Astrocyte of the hippocampus (primary cell): ENCODE measurements at regions not wholly inside any gene's neighbourhood (a gene's known extent, or its start where the extent isn't known, plus 50 kb on each side); places are given as distances from the start of the nearest gene placed in this dataset.
"Not testable (repeated sequence)": the region's sequence is repeated elsewhere in the genome, so short reads cannot be mapped to it uniquely, and the experiment has no call there.

ENCODE experiments used
- DNase-seq: peaks from one replicate; pipeline ENCODE4 v3.0.0; 2011; ENCODE audit warnings: low read depth, low spot score

DNA sequence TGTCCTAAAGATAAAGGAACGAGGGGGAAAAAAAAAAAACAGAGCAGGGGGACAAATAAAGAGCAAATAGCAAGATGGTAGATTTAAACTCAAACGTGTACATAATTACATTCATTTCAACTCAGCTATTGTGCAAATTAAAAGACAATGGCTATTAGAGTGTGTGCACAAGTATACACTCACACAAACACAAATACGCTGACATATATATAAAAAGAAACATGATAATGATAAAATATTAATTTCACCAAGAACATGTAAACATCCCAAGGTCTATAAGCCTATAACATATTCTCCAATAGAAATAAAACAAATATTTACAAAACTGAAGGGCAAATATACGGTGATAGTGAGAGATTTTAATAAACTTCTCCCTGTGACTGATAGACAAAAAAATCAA is 1354.9 kb upstream of the GJE1 start:
- DNase-seq, result no peak

- no peak for DNase-seq
Measured at GRCh38 chr6:140775061-140775460, 1357.7 kb upstream of the GJE1 start.

DNA sequence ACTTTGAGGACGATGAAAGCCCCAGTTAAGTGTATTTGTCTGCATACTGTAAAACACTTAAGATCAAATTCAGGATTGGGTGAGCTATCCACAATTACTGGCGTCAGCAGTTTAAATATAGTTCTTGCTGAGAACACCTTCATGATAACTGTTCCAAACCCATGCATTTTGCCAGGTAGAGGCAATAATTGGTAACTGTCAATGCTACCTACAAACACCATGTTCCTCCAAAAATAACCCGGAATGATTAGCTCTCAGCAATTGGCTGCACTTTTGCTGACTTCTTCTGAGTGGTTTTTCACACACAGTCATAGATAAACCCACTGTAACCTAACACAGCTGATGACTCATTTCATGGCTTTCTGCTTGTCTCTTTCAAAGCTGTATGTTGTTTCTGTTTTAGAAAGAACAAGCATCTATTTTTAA is 1358.6 kb upstream of the GJE1 start:
- DNase-seq, result peak; percentile 81

- peak; percentile 8 for DNase-seq
Measured at GRCh38 chr6:140773276-140773675, 1359.4 kb upstream of the GJE1 start.

DNA sequence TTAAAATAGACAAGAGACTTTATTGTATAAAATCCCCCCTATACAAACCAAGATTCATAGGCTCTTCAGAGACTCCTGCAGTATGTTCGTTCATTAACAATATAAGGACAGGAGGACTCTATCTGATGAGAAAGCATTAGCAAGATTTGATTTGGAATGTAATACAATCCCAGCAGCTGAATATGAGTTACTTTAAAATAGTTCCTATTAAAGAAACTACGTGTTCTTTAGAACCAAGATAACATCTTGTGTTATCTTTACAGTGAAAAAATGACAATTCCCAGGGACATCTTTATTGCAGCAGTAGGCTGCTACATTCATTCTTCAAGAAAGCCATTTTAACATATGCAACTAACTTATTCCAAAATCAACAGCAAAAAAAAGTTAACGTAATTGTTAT is 1360.1 kb upstream of the GJE1 start:
- no peak for DNase-seq

DNA sequence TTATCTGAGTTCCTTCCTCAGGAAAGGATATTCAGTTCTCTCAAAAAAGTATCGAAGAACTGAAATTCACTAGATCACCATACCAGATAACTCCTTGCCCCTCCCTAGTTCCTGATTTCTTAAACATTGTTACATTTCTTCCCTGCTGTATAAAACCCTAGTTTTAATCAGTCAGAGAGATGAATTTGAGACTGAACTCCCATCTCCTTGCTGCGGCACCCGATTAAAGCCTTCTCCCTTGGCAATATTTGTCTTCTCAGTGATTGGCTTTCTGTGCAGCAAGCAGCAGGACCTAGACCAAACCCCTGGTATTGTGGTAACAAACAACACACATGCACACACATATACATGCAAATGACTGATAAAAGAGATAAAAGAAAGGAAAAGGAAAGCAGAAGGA is 1364.6 kb upstream of the GJE1 start:
- no peak for DNase-seq

DNA sequence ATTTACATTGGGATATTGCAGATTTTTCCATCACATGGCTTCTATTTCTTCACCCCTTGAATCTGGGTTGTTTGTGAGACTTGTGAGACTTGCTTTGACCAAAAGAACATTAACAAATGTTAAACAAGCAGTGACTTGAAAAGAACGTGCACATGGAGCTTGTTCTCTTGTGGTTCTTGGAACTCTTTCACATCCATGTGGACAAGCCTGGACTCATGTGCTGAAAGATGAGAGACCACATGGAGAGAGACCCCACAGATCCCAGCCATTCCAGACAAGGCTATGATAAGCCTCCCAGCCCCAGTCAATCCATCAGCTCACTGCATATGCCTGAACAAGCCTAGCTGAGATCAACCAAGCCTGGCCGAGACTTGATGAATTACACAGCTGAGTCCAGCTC is 1365.7 kb upstream of the GJE1 start:
- DNase-seq, result no peak

- no peak for DNase-seq
Measured at GRCh38 chr6:140758169-140758877, 1374.4 kb upstream of the GJE1 start.

DNA sequence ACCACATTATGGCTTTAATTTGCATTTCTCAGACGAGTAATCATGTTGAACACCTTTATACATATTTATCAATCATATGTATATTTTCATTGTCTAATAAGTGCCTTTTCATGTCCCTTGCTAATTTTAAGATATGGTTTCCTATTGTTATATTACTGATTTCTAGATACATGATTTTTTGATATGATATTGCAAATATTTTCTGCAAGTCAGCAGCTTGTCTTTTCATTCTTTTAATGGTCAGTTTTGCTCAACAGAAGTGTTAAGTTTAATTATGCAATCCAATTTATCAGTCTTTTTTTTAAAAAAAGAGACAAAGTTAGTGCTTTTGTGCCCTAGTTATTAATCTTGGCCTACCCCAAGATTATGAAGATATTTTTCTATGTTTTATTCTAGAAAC is 1377.8 kb upstream of the CITED2 start:
- DNase-seq, result no peak

DNA sequence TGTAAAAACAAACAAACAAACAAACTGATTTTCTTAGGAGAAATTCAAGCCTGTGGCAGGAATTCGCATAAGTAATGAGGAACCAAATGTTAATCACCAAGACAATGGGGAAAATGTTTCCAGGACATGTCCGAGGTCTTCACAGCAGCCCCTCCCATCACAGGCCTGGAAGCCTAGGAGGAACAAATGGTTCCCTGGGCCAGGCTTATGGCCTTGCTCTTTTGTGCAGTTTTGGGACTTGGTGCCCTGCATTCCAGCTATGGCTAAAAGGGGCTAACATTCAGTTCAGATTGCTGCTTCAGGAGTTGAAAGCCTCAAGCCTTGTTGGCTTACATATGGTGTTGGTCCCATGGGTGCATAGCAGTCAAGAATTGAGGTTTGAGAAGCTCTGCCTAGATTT is 1372.7 kb upstream of the CITED2 start:
- DNase-seq, result no peak

DNA sequence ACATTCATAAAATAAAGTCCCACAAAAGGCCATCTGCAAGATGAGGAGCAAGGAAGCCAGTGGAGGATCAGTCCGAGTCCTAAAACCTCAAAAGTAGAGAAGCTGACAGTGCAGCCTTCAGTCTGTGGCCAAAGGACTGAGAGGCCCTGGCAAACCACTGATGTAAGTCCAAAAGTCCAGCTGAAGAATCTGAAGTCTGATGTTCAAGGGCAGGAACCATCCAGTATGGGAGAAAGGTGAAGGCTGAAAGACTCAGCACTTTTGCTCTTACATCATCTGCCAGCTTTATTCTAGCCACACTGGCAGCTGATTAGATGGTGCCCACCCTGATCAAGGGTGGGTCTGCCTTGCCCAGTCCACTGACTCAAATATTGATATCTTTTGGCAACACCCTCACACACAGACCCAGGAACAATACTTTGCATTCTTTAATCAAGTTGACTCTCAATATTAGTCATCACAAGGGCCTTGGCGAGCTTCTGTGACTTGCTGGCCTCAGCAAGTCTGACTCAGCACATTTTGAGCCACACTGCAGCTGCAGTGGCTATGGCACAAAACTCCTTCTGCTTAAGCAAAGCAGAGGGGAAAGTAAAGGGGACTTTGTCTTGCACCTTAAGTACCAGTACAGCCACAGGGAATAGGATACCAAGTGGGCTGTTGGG is 1370.3 kb upstream of the CITED2 start:
- peak; percentile 56 for DNase-seq

GRCh38 chr6:140736231-140736630 is 1361.8 kb upstream of the CITED2 start:
- DNase-seq, result peak; percentile 1

DNA sequence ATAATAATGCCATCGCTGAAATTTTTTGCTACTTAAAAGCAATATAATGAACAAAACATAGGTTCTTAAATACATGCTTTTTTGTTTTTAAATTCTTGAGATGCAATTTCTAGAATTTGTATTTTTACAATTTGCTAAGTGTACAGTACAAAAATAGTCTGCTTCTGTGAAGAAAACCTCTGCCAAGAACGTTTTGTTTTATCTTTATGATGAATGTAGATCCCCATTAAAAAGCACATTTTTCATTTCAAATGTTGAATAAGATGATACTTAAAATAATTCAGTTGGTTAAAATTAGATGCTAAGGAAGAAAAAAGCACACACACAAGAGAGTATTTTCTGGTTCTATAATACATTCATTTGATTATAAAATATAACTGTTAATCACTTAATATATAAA is 1358.5 kb upstream of the CITED2 start:
- no peak for DNase-seq

DNA sequence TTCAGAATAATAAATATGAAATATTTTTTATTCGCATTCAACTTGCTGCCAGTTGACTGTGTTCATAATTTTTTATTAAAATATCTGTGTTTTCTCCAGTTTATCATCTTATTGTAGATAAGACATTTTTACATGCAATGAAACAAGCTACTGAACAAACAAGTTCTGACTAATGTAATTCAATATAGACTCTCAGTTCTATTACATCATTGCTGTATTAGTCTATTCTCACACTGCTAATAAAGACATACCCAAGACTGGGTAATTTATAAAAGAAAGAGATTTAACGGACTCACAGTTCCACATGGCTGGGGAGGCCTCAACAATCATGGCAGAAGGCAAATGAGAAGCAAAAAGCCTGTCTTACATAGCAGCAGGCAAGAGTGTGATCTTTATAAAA is 1357.7 kb upstream of the CITED2 start:
- no peak for DNase-seq

DNA sequence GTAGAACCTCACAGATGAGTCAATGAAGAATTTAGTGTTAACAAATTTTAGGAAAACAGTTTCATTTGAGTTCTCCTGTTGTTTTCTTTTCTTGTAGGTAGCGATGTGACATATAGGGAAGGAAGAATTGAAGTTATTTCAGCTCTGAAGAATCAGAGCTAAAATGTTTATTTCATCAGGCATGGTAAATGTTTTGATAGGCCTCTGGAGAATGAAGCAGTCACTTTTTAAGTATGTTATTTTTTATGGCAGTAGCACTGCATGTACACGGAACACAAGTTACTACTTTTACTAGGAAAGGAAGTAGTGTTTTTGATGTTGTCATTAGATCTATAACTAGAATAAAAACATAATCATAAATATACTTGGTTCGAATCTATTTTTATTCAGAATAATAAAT is 1357.3 kb upstream of the CITED2 start:
- DNase-seq, result no peak

- DNase-seq, result no peak
Measured at GRCh38 chr6:140729521-140729920, 1355.1 kb upstream of the CITED2 start.

DNA sequence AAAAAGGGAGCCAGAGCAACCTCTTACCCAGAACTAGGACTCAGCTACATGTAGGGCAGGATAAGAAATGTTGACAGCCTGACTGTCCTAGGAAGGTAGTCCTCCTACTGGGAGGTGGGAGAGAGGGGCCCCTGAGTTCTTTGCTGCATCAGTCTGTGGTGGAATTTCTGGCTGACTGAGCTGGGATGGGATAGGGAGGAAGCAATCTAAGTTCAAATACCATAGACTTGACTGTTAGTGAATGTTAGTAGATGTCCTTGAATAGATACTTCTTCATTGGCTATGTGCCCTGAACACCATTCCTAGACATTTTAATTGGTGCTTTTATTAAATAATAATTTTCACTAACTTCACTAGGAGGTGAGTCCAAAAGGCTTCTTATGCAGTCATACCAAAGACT is 1343.6 kb upstream of the CITED2 start:
- DNase-seq, result no peak

DNA sequence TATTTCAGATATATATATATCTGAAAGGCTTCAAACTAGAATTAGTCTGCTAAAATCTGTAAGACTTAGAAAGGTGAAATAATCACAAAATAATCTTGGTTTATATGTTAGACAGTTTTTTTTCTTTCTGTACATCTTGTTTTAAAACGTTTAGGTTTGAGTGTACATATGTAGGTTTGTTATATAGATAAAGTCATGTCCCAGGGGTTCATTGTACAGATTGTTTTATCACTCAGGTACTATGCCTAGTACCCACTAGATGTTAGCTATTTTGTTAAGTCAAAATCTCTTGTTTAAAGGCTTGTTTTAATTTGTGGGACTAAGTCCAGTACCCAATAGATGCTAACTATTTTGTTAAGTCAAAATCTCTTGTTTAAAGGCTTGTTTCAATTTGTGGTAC is 1339.0 kb upstream of the CITED2 start:
- DNase-seq, result no peak

GRCh38 chr6:140711019-140711613 is 1336.7 kb upstream of the CITED2 start:
- no peak for DNase-seq

DNA sequence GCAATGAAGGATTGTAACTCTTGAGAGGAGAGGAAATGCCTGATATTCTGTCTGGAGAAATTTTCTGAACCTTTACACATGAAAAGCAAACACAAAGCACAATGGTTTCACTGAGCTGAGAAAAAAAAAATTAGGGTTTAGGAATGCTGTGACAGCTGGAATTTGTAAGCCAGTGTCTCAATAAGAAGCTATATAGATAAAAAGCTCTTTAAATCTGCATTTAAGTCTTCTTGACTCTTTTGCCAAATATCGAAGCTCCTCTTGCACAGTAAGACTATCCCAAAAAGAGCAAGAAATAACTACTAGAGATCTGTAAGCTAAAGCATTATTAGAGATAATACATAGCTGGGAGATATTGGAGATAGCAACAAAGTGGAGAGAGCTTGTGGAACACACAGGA is 1334.0 kb upstream of the CITED2 start:
- no peak for DNase-seq

DNA sequence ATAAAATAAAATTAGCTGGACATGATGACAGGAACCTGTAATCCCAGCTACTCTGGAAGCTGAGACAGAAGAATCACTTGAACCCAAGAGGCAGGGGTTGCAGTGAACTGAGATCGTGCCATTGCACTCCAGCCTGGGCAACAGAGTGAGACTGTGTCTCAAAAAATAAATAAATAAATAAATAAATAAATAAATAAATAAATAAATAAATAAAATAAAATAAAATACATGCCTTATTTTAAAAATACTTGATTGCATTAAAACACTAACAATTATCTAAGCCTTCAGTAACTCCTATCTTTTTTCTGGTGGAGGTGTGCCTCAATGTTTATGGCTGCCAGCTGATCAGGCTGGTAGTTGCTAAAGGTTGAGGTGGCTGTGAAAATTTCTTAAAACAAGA is 1329.6 kb upstream of the CITED2 start:
- DNase-seq, result not testable (repeated sequence)

DNA sequence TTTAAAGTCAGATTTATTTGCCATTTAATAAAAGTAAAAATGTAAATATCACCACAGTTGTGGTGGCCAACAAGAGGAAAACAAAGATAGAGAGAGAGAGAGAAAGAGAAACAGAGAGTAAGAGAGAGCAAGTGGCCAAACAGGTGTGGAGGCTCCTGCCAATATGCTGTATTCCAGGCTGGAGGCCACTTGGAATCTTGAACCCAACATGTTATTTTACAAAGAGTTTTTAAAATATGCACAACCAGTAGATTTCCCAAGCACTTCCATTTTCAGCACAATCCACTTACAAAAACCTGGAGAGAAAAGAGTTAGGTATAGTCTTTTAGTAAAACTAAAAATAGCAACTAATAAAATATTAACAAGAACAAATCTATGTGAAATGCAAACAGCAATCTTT is 1323.1 kb upstream of the CITED2 start:
- DNase-seq, result no peak
